ENCODE measurements at regions not wholly inside any gene's neighbourhood (a gene's known extent, or its start where the extent isn't known, plus 50 kb on each side); places are given as distances from the start of the nearest gene placed in this dataset.

DNA sequence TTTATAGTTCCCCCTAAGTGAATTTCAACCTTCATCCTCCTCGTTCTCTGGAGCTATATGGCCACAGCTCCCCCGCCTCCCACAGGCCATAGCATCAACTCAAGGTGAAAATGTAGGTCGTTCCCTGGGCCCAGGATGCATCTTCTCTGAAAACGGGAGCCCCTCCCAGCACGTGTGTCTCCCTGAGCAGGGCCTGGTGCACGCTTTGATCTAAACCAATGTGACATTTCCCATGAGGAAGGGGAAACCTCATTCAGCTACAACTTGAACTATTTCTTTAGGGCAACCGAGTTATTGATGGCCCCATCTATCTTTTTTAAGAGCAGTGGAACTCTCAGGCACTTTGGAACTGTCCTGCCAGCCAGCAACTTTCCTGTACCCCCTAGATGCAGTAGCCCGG, 57.8 kb upstream of the BACE2 start:
- no peak overlapping the region for H3K4me3 Mint-ChIP-seq
- H3K4me1 Mint-ChIP-seq: peaks cover 25% of the 10 kb centered on the region
- H3K9me3 Mint-ChIP-seq: no peaks in the 10 kb centered on the region
- no peak for DNase-seq (ENCODE audit: low read depth, low spot score)
- H3K36me3 Mint-ChIP-seq (ENCODE audit: low read depth): no peaks in the 10 kb centered on the region
- TF ChIP-seq, protein P1, sequence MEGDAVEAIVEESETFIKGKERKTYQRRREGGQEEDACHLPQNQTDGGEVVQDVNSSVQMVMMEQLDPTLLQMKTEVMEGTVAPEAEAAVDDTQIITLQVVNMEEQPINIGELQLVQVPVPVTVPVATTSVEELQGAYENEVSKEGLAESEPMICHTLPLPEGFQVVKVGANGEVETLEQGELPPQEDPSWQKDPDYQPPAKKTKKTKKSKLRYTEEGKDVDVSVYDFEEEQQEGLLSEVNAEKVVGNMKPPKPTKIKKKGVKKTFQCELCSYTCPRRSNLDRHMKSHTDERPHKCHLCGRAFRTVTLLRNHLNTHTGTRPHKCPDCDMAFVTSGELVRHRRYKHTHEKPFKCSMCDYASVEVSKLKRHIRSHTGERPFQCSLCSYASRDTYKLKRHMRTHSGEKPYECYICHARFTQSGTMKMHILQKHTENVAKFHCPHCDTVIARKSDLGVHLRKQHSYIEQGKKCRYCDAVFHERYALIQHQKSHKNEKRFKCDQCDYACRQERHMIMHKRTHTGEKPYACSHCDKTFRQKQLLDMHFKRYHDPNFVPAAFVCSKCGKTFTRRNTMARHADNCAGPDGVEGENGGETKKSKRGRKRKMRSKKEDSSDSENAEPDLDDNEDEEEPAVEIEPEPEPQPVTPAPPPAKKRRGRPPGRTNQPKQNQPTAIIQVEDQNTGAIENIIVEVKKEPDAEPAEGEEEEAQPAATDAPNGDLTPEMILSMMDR (conservative IDR thresholded peaks at IDR 0.05): no peak
- peaks cover 3% of the 10 kb centered on the region for H3K27me3 Mint-ChIP-seq (ENCODE audit: low read depth)
- no peak overlapping the region for H3K27ac Mint-ChIP-seq (ENCODE audit: unreplicated experiment)

DNA sequence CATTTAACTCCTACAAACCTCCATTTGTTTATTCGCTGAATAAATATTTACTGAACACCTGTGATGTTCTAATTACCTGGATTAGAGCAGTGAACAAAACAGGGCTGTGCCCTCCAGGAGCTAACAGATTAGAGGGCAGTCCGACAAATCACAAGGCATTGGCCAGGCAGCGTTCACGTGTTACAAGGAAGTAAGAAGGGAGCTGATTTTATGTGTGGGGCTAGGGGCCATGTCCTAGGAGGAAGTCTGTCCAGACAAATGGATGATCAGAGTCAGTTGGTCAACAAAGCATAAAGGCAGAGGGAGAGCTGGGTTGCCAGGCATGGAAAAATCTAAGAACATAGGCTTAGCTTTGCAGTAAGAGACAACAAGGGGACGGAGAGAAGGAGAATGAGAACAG, 57.3 kb upstream of the BACE2 start:
- DNase-seq (ENCODE audit: low read depth, low spot score): no peak
- TF ChIP-seq, protein P1 (conservative IDR thresholded peaks at IDR 0.05): no peak
- Mint-ChIP-seq H3K4me1 (peaks cover 25% of the 10 kb centered on the region), H3K9me3 (no peaks in the 10 kb centered on the region), H3K36me3 (ENCODE audit: low read depth) (no peaks in the 10 kb centered on the region), H3K27me3 (ENCODE audit: low read depth) (peaks cover 3% of the 10 kb centered on the region), H3K27ac (ENCODE audit: unreplicated experiment) (peak overlapping the region; percentile 16), H3K4me3 (no peak overlapping the region)

DNA sequence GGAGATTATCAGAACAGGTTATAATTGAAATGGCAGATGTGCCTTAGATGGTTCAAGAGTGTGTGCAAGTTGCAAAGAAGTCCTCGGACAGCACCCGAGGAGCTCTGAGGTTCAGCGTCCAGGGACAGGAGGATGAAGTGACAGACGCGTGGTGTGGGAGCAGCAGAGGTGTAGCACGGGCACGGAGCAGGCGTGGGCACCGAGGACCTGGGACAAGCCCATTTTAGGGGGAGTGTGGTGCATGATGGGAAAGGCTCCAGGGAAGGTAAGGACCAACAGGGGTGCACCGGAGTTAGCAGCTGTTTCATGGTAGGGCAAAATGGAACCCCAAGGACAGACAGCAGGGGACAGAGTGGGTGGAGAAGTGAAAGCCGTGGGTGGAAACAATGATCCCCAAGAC, 56.3 kb upstream of the BACE2 start:
- no peaks in the 10 kb centered on the region for H3K9me3 Mint-ChIP-seq
- peaks cover 3% of the 10 kb centered on the region for H3K27me3 Mint-ChIP-seq (ENCODE audit: low read depth)
- DNase-seq (ENCODE audit: low read depth, low spot score): no peak
- TF ChIP-seq, protein P1 (conservative IDR thresholded peaks at IDR 0.05): no peak
- peaks cover 25% of the 10 kb centered on the region for H3K4me1 Mint-ChIP-seq
- no peak overlapping the region for H3K27ac Mint-ChIP-seq (ENCODE audit: unreplicated experiment)
- no peak overlapping the region for H3K4me3 Mint-ChIP-seq
- no peaks in the 10 kb centered on the region for H3K36me3 Mint-ChIP-seq (ENCODE audit: low read depth)

DNA sequence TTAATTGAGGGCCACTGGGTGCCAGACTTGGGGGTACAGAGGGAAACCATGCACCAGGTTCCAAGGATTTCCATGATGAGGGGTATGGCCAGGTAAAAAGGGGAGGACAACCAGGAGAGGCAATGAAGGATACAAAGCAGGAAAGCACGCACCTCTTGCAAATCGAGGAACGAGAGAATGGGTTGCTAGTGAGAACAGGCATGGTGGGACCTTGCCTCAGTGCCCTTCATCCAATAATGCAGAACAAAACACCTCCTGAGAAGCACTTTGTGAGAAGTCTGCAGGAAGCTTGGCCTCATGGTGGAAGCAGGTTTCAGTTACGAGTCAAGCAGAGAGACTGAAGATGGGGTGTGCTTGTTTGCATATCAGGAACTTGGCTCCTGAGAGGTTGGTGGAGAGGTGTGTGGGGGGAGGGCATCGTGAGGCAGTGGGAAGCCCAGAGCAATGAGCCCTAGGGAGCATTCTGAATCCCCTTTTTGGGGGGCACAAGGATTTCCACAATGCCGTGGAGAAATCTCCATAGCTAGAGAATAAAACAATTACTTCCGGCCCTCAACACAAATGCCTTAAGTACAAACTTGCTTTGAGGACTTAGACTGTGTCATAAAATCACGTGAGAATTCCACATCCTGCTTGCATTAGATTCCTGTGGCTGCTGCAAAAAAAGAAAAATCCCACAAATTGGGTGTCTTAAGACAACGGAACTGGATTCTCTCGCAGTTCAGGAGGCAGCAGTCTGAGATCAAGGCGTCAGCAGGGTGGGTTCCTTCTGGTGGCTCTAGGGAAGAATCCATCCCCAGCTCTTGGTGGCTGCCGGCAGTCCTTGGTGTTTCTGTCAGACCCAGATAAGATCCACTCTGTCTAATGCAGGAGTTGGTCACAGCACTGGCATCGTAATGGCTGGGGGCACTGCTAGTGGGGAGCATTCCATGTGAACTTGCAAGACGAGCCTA, 54.9 kb upstream of the BACE2 start:
- TF ChIP-seq, protein P1 (conservative IDR thresholded peaks at IDR 0.05): no peak
- Mint-ChIP-seq H3K9me3 (no peaks in the 10 kb centered on the region), H3K4me1 (peaks cover 25% of the 10 kb centered on the region), H3K4me3 (no peak overlapping the region), H3K36me3 (ENCODE audit: low read depth) (no peaks in the 10 kb centered on the region), H3K27ac (ENCODE audit: unreplicated experiment) (no peak overlapping the region), H3K27me3 (ENCODE audit: low read depth) (peaks cover 3% of the 10 kb centered on the region)
- DNase-seq (ENCODE audit: low read depth, low spot score): no peak

DNA sequence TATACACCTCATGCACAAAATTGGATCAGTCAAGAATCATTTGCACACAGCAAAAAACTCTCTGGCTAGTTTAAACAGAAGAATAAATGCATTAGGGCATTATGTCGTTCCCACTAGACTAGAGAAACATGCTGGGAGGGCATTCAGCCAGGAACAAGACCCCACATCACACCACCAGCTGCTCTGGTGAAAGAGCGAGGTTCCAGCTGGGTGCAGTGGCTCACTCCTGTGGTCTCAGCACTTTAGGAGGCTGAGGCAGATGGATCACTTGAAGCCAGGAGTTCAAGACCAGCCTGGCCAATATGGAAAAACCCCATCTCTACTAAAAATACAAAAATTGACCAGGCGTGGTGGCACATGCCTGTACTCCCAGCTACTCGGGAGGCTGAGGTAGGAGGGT, 52.1 kb upstream of the BACE2 start:
- no peaks in the 10 kb centered on the region for H3K36me3 Mint-ChIP-seq (ENCODE audit: low read depth)
- no peak for DNase-seq (ENCODE audit: low read depth, low spot score)
- peaks cover 3% of the 10 kb centered on the region for H3K27me3 Mint-ChIP-seq (ENCODE audit: low read depth)
- H3K4me1 Mint-ChIP-seq: peaks cover 9% of the 10 kb centered on the region
- no peaks in the 10 kb centered on the region for H3K9me3 Mint-ChIP-seq
- H3K27ac Mint-ChIP-seq (ENCODE audit: unreplicated experiment): no peak overlapping the region
- no peak overlapping the region for H3K4me3 Mint-ChIP-seq
- TF ChIP-seq, protein P1 (conservative IDR thresholded peaks at IDR 0.05): no peak

All from neural crest cell (in vitro differentiated cells).